Skeletal muscle satellite cell (primary cell): ENCODE measurements at regions not wholly inside any gene's neighbourhood (a gene's known extent, or its start where the extent isn't known, plus 50 kb on each side); places are given as distances from the start of the nearest gene placed in this dataset.

ENCODE experiments used
- H3K27me3 ChIP-seq: 2 replicates; pipeline ENCODE4 v1.7.0; 2013; ENCODE audit warnings: low read length; ENCODE audit not compliant: control insufficient read depth, insufficient read depth
- H3K36me3 ChIP-seq: 2 replicates; pipeline ENCODE4 v1.7.0; 2013; ENCODE audit warnings: mild to moderate bottlenecking, control low read depth, low read length; ENCODE audit not compliant: insufficient read depth
- H3K4me1 ChIP-seq: 2 replicates; pipeline ENCODE4 v1.7.0; 2013; ENCODE audit warnings: low read length; ENCODE audit not compliant: control insufficient read depth, insufficient read depth
- H3K4me2 ChIP-seq: 2 replicates; pipeline ENCODE4 v1.7.0; 2013; ENCODE audit warnings: mild to moderate bottlenecking, low read length
- H3K4me3 ChIP-seq: 2 replicates; pipeline ENCODE4 v1.7.0; 2013; ENCODE audit warnings: low read length
- H3K9ac ChIP-seq: 2 replicates; pipeline ENCODE4 v1.7.0; 2013; ENCODE audit warnings: mild to moderate bottlenecking, low read depth, low read length, moderate library complexity
- H3K9me3 ChIP-seq: replicated peaks from 2 replicates; pipeline ENCODE4 v1.7.0; 2013; ENCODE audit warnings: mild to moderate bottlenecking, control low read depth, low read length

- H3K4me2 ChIP-seq, result no peak overlapping the region
- H3K9ac ChIP-seq, result no peak overlapping the region
- H3K4me1 ChIP-seq, result no peaks in the 10 kb centered on the region
- H3K36me3 ChIP-seq, result no peaks in the 10 kb centered on the region
- no peak overlapping the region for H3K4me3 ChIP-seq
- H3K27me3 ChIP-seq, result no peaks in the 10 kb centered on the region
- no peaks in the 10 kb centered on the region for H3K9me3 ChIP-seq
These were observed 883.4 kb upstream of the CDH2 start for GRCh38 chr18:29060349-29060748.

GRCh38 chr18:29057703-29058102, 880.8 kb upstream of the CDH2 start:
- no peaks in the 10 kb centered on the region for H3K36me3 ChIP-seq
- no peaks in the 10 kb centered on the region for H3K27me3 ChIP-seq
- no peak overlapping the region for H3K4me3 ChIP-seq
- no peaks in the 10 kb centered on the region for H3K9me3 ChIP-seq
- no peak overlapping the region for H3K4me2 ChIP-seq
- H3K9ac ChIP-seq, result no peak overlapping the region
- no peaks in the 10 kb centered on the region for H3K4me1 ChIP-seq

- no peak overlapping the region for H3K4me2 ChIP-seq
- no peaks in the 10 kb centered on the region for H3K27me3 ChIP-seq
- no peaks in the 10 kb centered on the region for H3K4me1 ChIP-seq
- H3K36me3 ChIP-seq, result no peaks in the 10 kb centered on the region
- no peak overlapping the region for H3K4me3 ChIP-seq
- no peak overlapping the region for H3K9ac ChIP-seq
- no peaks in the 10 kb centered on the region for H3K9me3 ChIP-seq
These were observed 879.9 kb upstream of the CDH2 start for GRCh38 chr18:29056800-29057199.

GRCh38 chr18:29041976-29042375, 865.0 kb upstream of the CDH2 start:
- Histone ChIP-seq H3K4me1 (no peaks in the 10 kb centered on the region), H3K27me3 (no peaks in the 10 kb centered on the region), H3K9ac (no peak overlapping the region), H3K4me3 (no peak overlapping the region), H3K36me3 (no peaks in the 10 kb centered on the region), H3K4me2 (no peak overlapping the region), H3K9me3 (no peaks in the 10 kb centered on the region)

GRCh38 chr18:29034113-29034856, 857.4 kb upstream of the CDH2 start:
- Histone ChIP-seq H3K9me3 (no peaks in the 10 kb centered on the region), H3K4me1 (no peaks in the 10 kb centered on the region), H3K27me3 (no peaks in the 10 kb centered on the region), H3K9ac (no peak overlapping the region), H3K4me2 (no peak overlapping the region), H3K36me3 (no peaks in the 10 kb centered on the region), H3K4me3 (no peak overlapping the region)

GRCh38 chr18:29028560-29028959, 851.6 kb upstream of the CDH2 start:
- Histone ChIP-seq H3K9ac (no peak overlapping the region), H3K4me3 (no peak overlapping the region), H3K4me1 (no peaks in the 10 kb centered on the region), H3K27me3 (no peaks in the 10 kb centered on the region), H3K36me3 (no peaks in the 10 kb centered on the region), H3K4me2 (no peak overlapping the region), H3K9me3 (no peaks in the 10 kb centered on the region)

GRCh38 chr18:29018976-29019375, 842.0 kb upstream of the CDH2 start:
- no peaks in the 10 kb centered on the region for H3K4me1 ChIP-seq
- H3K4me2 ChIP-seq, result no peak overlapping the region
- H3K9me3 ChIP-seq, result no peaks in the 10 kb centered on the region
- H3K9ac ChIP-seq, result no peak overlapping the region
- H3K4me3 ChIP-seq, result no peak overlapping the region
- H3K36me3 ChIP-seq, result no peaks in the 10 kb centered on the region
- H3K27me3 ChIP-seq, result no peaks in the 10 kb centered on the region

GRCh38 chr18:29012883-29013465, 836.0 kb upstream of the CDH2 start:
- no peaks in the 10 kb centered on the region for H3K36me3 ChIP-seq
- no peak overlapping the region for H3K4me3 ChIP-seq
- H3K4me2 ChIP-seq, result no peak overlapping the region
- no peaks in the 10 kb centered on the region for H3K27me3 ChIP-seq
- no peaks in the 10 kb centered on the region for H3K4me1 ChIP-seq
- no peaks in the 10 kb centered on the region for H3K9me3 ChIP-seq
- no peak overlapping the region for H3K9ac ChIP-seq

- Histone ChIP-seq H3K36me3 (no peaks in the 10 kb centered on the region), H3K4me3 (no peak overlapping the region), H3K27me3 (no peaks in the 10 kb centered on the region), H3K9ac (no peak overlapping the region), H3K4me2 (no peak overlapping the region), H3K9me3 (no peaks in the 10 kb centered on the region), H3K4me1 (no peaks in the 10 kb centered on the region)
These were observed 835.4 kb upstream of the CDH2 start for GRCh38 chr18:29012364-29012763.

- Histone ChIP-seq H3K4me1 (no peaks in the 10 kb centered on the region), H3K36me3 (no peaks in the 10 kb centered on the region), H3K27me3 (no peaks in the 10 kb centered on the region), H3K4me2 (no peak overlapping the region), H3K4me3 (no peak overlapping the region), H3K9ac (no peak overlapping the region), H3K9me3 (no peaks in the 10 kb centered on the region)
These were observed 832.4 kb upstream of the CDH2 start for GRCh38 chr18:29009250-29009803.

GRCh38 chr18:29008809-29009208, 831.9 kb upstream of the CDH2 start:
- Histone ChIP-seq H3K4me1 (no peaks in the 10 kb centered on the region), H3K9me3 (no peaks in the 10 kb centered on the region), H3K36me3 (no peaks in the 10 kb centered on the region), H3K4me2 (no peak overlapping the region), H3K9ac (no peak overlapping the region), H3K4me3 (no peak overlapping the region), H3K27me3 (no peaks in the 10 kb centered on the region)
